CD14-positive monocyte (primary cell): ENCODE measurements at regions not wholly inside any gene's neighbourhood (a gene's known extent, or its start where the extent isn't known, plus 50 kb on each side); places are given as distances from the start of the nearest gene placed in this dataset.
"Not testable (repeated sequence)": the region's sequence is repeated elsewhere in the genome, so short reads cannot be mapped to it uniquely, and the experiment has no call there.

ENCODE experiments used
- DNase-seq, 3 donors: peaks; one replicate each; pipeline ENCODE4 v3.0.0-alpha.2; 2011 to 2022
- H2AFZ ChIP-seq: 2 replicates; pipeline ENCODE4 v1.6.0; 2012; ENCODE audit warnings: mild to moderate bottlenecking, low read depth, low read length, inconsistent platforms; ENCODE audit not compliant: insufficient read depth, poor library complexity, severe bottlenecking
- H3K27ac ChIP-seq, 2 donors: 1 replicate in 1 of 2; 2 replicates in 1 of 2; pipeline ENCODE4 v1.5.1; 2012 to 2013; ENCODE audit warnings: low read length in 2 of 2, control low read depth in 1 of 2, inconsistent platforms in 1 of 2, low read depth in 1 of 2, mild to moderate bottlenecking in 1 of 2
- H3K27me3 ChIP-seq, 2 donors: one replicate each; pipeline versions ENCODE4 v1.6.0 to v1.6.1; 2011 to 2013; ENCODE audit warnings: low read length in 2 of 2; ENCODE audit not compliant: control insufficient read depth in 2 of 2, insufficient read depth in 2 of 2
- H3K36me3 ChIP-seq, 2 donors: replicated peaks in 1 of 2; 1 replicate in 1 of 2; 2 replicates in 1 of 2; pipeline versions ENCODE4 v1.5.1 to v1.6.1; 2012 to 2013; ENCODE audit warnings: low read length in 2 of 2, control low read depth in 1 of 2, inconsistent platforms in 1 of 2, mild to moderate bottlenecking in 1 of 2; ENCODE audit not compliant: insufficient read depth in 2 of 2, control insufficient read depth in 1 of 2
- H3K4me1 ChIP-seq, 2 donors: 1 replicate in 1 of 2; 2 replicates in 1 of 2; pipeline versions ENCODE4 v1.5.1 to v1.6.1; 2012 to 2013; ENCODE audit warnings: low read length in 2 of 2, control low read depth in 1 of 2, inconsistent platforms in 1 of 2, mild to moderate bottlenecking in 1 of 2, moderate library complexity in 1 of 2; ENCODE audit not compliant: insufficient read depth in 2 of 2, control insufficient read depth in 1 of 2
- H3K4me2 ChIP-seq: replicated peaks from 2 replicates; pipeline ENCODE3; 2012; ENCODE audit warnings: low read length, moderate library complexity, mild to moderate bottlenecking; ENCODE audit not compliant: poor library complexity, severe bottlenecking; ENCODE audit errors: extremely low read depth
- H3K4me3 ChIP-seq, 3 experiments: fragments of 200-600 bp in 1 of 3; sonication (generic) in 1 of 3; replicated peaks in 1 of 3; 1 replicate in 2 of 3; 2 replicates in 1 of 3; pipeline ENCODE4 v1.5.1; 2011 to 2013; ENCODE audit warnings: low read length in 3 of 3, mild to moderate bottlenecking in 3 of 3, control low read depth in 2 of 3, low read depth in 2 of 3, inconsistent platforms in 1 of 3, moderate library complexity in 1 of 3
- H3K79me2 ChIP-seq: 2 replicates; pipeline ENCODE4 v1.6.0; 2012; ENCODE audit warnings: mild to moderate bottlenecking, control low read depth, inconsistent platforms, low read length, moderate library complexity; ENCODE audit not compliant: insufficient read depth
- H3K9ac ChIP-seq: 2 replicates; pipeline ENCODE4 v1.6.0; 2017; ENCODE audit warnings: low read length, mild to moderate bottlenecking; ENCODE audit not compliant: insufficient read depth, poor library complexity, severe bottlenecking
- H3K9me3 ChIP-seq, 2 donors: replicated peaks in 1 of 2; 1 replicate in 1 of 2; 2 replicates in 1 of 2; pipeline versions ENCODE4 v1.5.1 to v1.6.1; 2012 to 2013; ENCODE audit warnings: low read length in 2 of 2, control low read depth in 1 of 2; ENCODE audit not compliant: control insufficient read depth in 1 of 2, insufficient read depth in 1 of 2
- H4K20me1 ChIP-seq: 2 replicates; pipeline ENCODE4 v1.6.0; 2012; ENCODE audit warnings: mild to moderate bottlenecking, low read length, control low read depth, moderate library complexity; ENCODE audit not compliant: insufficient read depth
- H3K27ac Mint-ChIP-seq, 7 donors: one replicate each; pipeline ENCODE4 v1.8.0; 2020; ENCODE audit warnings: mild to moderate bottlenecking in 7 of 7, mixed read lengths in 7 of 7, moderate library complexity in 6 of 7, inconsistent platforms in 2 of 7
- H3K27me3 Mint-ChIP-seq, 3 donors: one replicate each; pipeline ENCODE4 v1.8.0; 2021 to 2022; ENCODE audit warnings: low read depth in 3 of 3, mild to moderate bottlenecking in 3 of 3, mixed read lengths in 3 of 3, moderate library complexity in 3 of 3, inconsistent platforms in 1 of 3
- H3K36me3 Mint-ChIP-seq, 2 donors: one replicate each; pipeline ENCODE4 v1.8.0; 2020; ENCODE audit warnings: mixed read lengths in 2 of 2, inconsistent platforms in 1 of 2, mild to moderate bottlenecking in 1 of 2
- H3K4me1 Mint-ChIP-seq: one replicate; pipeline ENCODE4 v1.8.0; 2020; ENCODE audit warnings: mild to moderate bottlenecking, mixed read lengths
- H3K4me3 Mint-ChIP-seq, 2 donors: one replicate each; pipeline ENCODE4 v1.8.0; 2020; ENCODE audit warnings: mild to moderate bottlenecking in 2 of 2, mixed read lengths in 2 of 2, moderate library complexity in 1 of 2
- H3K9me3 Mint-ChIP-seq, 7 donors: one replicate each; pipeline ENCODE4 v1.8.0; 2020 to 2022; ENCODE audit warnings: mixed read lengths in 7 of 7, mild to moderate bottlenecking in 6 of 7, moderate library complexity in 6 of 7, inconsistent platforms in 2 of 7
- whole genome bisulfite sequencing: methylation state at CpG from one replicate; pipeline ENCODE4 v1.1.5; 2013; ENCODE audit warnings: missing lambda C conversion rate; ENCODE audit not compliant: insufficient coverage; 5-methylcytosine and 5-hydroxymethylcytosine counted together
- intact Hi-C, 2 donors: fragments of 100-400 bp; cut with micrococcal nuclease; formaldehyde crosslinking; loops; one replicate each; pipeline versions ENCODE4 v1.15.0 to v1.15.1; 2023
- TF ChIP-seq, protein P1 (sequence below): fragments of 200-600 bp; IDR thresholded peaks from one replicate; pipeline ENCODE4 v1.8.0; 2022; ENCODE audit warnings: antibody characterized with exemption, mild to moderate bottlenecking

DNA sequence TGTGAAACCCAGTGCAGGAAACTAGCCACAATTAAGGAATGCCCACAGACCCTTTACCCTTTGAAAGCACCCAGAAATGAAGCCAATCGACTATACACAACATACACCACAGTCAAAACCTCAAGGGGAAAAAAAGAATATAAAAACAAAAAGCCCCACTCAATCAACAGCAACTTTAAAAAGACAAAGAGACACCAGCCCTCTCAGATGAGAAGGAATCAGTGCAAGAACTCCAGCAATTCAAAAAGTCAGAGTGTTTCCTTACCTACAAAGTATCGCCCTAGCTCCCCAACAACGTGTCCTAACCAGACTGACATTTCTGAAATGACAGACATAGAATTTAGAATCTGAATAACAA lies 147.7 kb downstream of the CHD1L start:
- H3K27me3 Mint-ChIP-seq = peaks cover 0 to 5% (median 4%) of the 10 kb centered on the region in 3 donors
- no peaks in the 10 kb centered on the region for H3K79me2 ChIP-seq
- no peaks in the 10 kb centered on the region for H3K4me1 ChIP-seq
- H3K27ac ChIP-seq = no peak overlapping the region
- no peak overlapping the region for H3K4me2 ChIP-seq
- H3K36me3 ChIP-seq = no peaks in the 10 kb centered on the region
- H3K36me3 Mint-ChIP-seq = no peaks in the 10 kb centered on the region
- H3K4me3 Mint-ChIP-seq = no peak overlapping the region
- peaks cover 0 to 11% (median 2%) of the 10 kb centered on the region in 7 donors for H3K9me3 Mint-ChIP-seq
- H3K4me1 Mint-ChIP-seq = no peaks in the 10 kb centered on the region
- H3K9ac ChIP-seq = no peak overlapping the region
- H3K27ac Mint-ChIP-seq = no peak overlapping the region
- no peaks in the 10 kb centered on the region for H3K27me3 ChIP-seq
- no peaks in the 10 kb centered on the region for H3K9me3 ChIP-seq
- no peak overlapping the region for H3K4me3 ChIP-seq
- WGBS = no CpG with 5 or more reads among the region's 3 CpGs
- no peak overlapping the region for H2AFZ ChIP-seq
- TF ChIP-seq, protein P1, sequence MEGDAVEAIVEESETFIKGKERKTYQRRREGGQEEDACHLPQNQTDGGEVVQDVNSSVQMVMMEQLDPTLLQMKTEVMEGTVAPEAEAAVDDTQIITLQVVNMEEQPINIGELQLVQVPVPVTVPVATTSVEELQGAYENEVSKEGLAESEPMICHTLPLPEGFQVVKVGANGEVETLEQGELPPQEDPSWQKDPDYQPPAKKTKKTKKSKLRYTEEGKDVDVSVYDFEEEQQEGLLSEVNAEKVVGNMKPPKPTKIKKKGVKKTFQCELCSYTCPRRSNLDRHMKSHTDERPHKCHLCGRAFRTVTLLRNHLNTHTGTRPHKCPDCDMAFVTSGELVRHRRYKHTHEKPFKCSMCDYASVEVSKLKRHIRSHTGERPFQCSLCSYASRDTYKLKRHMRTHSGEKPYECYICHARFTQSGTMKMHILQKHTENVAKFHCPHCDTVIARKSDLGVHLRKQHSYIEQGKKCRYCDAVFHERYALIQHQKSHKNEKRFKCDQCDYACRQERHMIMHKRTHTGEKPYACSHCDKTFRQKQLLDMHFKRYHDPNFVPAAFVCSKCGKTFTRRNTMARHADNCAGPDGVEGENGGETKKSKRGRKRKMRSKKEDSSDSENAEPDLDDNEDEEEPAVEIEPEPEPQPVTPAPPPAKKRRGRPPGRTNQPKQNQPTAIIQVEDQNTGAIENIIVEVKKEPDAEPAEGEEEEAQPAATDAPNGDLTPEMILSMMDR = peak; percentile 33
- H4K20me1 ChIP-seq = no peaks in the 10 kb centered on the region
- no peak for DNase-seq
- intact Hi-C loops = no loop called here

DNA sequence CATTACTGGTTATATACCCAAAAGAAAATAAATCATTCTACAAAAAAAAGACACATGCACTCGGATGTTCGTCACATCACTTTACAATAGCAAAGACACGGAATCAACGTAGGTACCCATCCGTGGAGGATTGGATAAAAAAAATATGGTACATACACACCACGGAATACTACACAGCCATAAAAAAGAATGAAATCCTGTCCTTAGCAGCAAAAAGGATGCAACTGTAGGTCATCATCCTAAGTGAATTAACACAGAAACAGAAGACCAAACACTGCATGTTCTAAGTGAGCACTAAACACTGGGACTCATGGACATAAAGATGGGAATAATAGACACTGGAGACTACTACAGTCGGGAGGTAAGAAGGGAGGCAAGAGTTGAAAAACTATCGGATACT lies 148.6 kb downstream of the CHD1L start:
- no peak overlapping the region for H3K9ac ChIP-seq
- H3K27me3 Mint-ChIP-seq = peaks cover 0 to 5% (median 4%) of the 10 kb centered on the region in 3 donors
- no peak overlapping the region for H3K4me2 ChIP-seq
- H3K27me3 ChIP-seq = no peaks in the 10 kb centered on the region
- no peaks in the 10 kb centered on the region for H4K20me1 ChIP-seq
- DNase-seq = no peak
- H3K36me3 ChIP-seq = no peaks in the 10 kb centered on the region
- H3K9me3 ChIP-seq = no peaks in the 10 kb centered on the region
- no peaks in the 10 kb centered on the region for H3K4me1 ChIP-seq
- H3K27ac ChIP-seq = no peak overlapping the region
- H3K4me3 Mint-ChIP-seq = no peak overlapping the region
- TF ChIP-seq, protein P1 = no peak
- H3K36me3 Mint-ChIP-seq = no peaks in the 10 kb centered on the region
- H3K4me3 ChIP-seq = no peak overlapping the region
- H2AFZ ChIP-seq = no peak overlapping the region
- no peaks in the 10 kb centered on the region for H3K79me2 ChIP-seq
- no peaks in the 10 kb centered on the region for H3K4me1 Mint-ChIP-seq
- no peak overlapping the region for H3K27ac Mint-ChIP-seq
- H3K9me3 Mint-ChIP-seq = peaks cover 0 to 11% (median 2%) of the 10 kb centered on the region in 7 donors
- intact Hi-C loops = no loop called here
- no CpG with 5 or more reads among the region's 8 CpGs for WGBS

DNA sequence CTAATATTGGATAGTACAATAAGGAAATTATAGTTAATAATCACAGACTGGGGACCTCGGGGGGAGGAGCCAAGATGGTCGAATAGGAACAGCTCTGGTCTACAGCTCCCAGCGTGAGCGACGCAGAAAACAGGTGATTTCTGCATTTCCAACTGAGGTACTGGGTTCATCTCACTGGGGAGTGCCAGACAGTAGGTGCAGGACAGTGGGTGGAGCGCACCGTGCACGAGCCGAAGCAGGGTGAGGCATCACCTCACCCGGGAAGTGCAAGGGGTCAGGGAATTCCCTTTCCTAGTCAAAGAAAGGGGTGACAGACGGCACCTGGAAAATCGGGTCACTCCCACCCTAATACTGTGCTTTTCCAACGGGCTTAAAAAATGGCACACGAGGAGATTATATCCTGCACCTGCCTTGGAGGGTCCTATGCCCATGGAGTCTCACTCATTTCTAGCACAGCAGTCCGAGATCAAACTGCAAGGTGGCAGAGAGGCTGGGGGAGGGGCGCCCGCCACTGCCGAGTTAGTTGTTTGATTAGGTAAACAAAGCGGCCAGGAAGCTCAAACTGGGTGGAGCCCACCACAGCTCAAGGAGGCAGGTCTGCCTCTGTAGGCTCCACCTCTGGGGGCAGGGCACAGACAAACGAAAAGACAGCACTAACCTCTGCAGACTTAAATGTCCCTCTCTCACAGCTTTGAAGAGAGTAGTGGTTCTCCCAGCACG lies 138.8 kb upstream of the BCL9 start:
- DNase-seq, H3K4me1 ChIP-seq, H3K9me3 ChIP-seq, H3K27ac ChIP-seq, H3K36me3 Mint-ChIP-seq, H3K27me3 ChIP-seq, H2AFZ ChIP-seq, H3K4me2 ChIP-seq, H3K79me2 ChIP-seq, H3K36me3 ChIP-seq, H3K4me3 ChIP-seq, H3K4me1 Mint-ChIP-seq, H3K27ac Mint-ChIP-seq, H4K20me1 ChIP-seq, H3K4me3 Mint-ChIP-seq, H3K9ac ChIP-seq, H3K27me3 Mint-ChIP-seq, intact Hi-C loops: not testable (repeated sequence)
- peaks cover 15 to 26% (median 21%) of the 10 kb centered on the region in 7 donors for H3K9me3 Mint-ChIP-seq
- 92% methylated on average over 16 of the region's 21 CpGs for WGBS
